Mesothelial cell of epicardium (in vitro differentiated cells): ENCODE measurements at regions not wholly inside any gene's neighbourhood (a gene's known extent, or its start where the extent isn't known, plus 50 kb on each side); places are given as distances from the start of the nearest gene placed in this dataset.

Experiments used
- DNase-seq, 2 experiments: peaks; one replicate each; pipeline ENCODE4 v3.0.0; 2021; ENCODE audit warnings: low spot score in 2 of 2; ENCODE audit not compliant: unreplicated experiment in 2 of 2
- H3K27ac Mint-ChIP-seq: 2 replicates; pipeline ENCODE4 v1.8.0; 2021; ENCODE audit warnings: mixed read lengths
- H3K27me3 Mint-ChIP-seq: 2 replicates; pipeline ENCODE4 v1.8.0; 2021; ENCODE audit warnings: low read depth, mixed read lengths
- H3K36me3 Mint-ChIP-seq: 2 replicates; pipeline ENCODE4 v1.8.0; 2021; ENCODE audit warnings: mixed read lengths
- H3K4me1 Mint-ChIP-seq: 2 replicates; pipeline ENCODE4 v1.8.0; 2021; ENCODE audit warnings: mixed read lengths
- H3K4me3 Mint-ChIP-seq: 2 replicates; pipeline ENCODE4 v1.8.0; 2021; ENCODE audit warnings: mild to moderate bottlenecking, moderate library complexity, mixed read lengths
- H3K9me3 Mint-ChIP-seq: 2 replicates; pipeline ENCODE4 v1.8.0; 2021; ENCODE audit warnings: mixed read lengths
- CTCF ChIP-seq: fragments of 200-600 bp; sonication (generic); IDR thresholded peaks from one replicate; pipeline ENCODE4 v1.5.0; 2021; ENCODE audit warnings: antibody characterized with exemption; ENCODE audit not compliant: unreplicated experiment

- Mint-ChIP-seq H3K27me3 (no peaks in the 10 kb centered on the region), H3K4me1 (no peaks in the 10 kb centered on the region), H3K4me3 (no peak overlapping the region), H3K36me3 (no peaks in the 10 kb centered on the region), H3K27ac (no peak overlapping the region), H3K9me3 (peaks cover 9% of the 10 kb centered on the region)
- DNase-seq: no peak
- TF ChIP-seq CTCF: no peak
These were observed 149.4 kb upstream of the KCND2 start for GRCh38 chr7:120123528-120123927.

- H3K4me1 Mint-ChIP-seq: no peaks in the 10 kb centered on the region
- peaks cover 25% of the 10 kb centered on the region for H3K9me3 Mint-ChIP-seq
- no peak overlapping the region for H3K27ac Mint-ChIP-seq
- no peaks in the 10 kb centered on the region for H3K36me3 Mint-ChIP-seq
- H3K27me3 Mint-ChIP-seq: no peaks in the 10 kb centered on the region
- no peak overlapping the region for H3K4me3 Mint-ChIP-seq
- no peak for DNase-seq
- TF ChIP-seq CTCF: no peak
These were observed 141.7 kb upstream of the KCND2 start for GRCh38 chr7:120131096-120131839.

GRCh38 chr7:120138497-120138896 is 134.5 kb upstream of the KCND2 start:
- no peak overlapping the region for H3K27ac Mint-ChIP-seq
- no peaks in the 10 kb centered on the region for H3K4me1 Mint-ChIP-seq
- no peak for DNase-seq
- TF ChIP-seq CTCF: no peak
- H3K27me3 Mint-ChIP-seq: no peaks in the 10 kb centered on the region
- peaks cover 10% of the 10 kb centered on the region for H3K9me3 Mint-ChIP-seq
- no peak overlapping the region for H3K4me3 Mint-ChIP-seq
- no peaks in the 10 kb centered on the region for H3K36me3 Mint-ChIP-seq

- no peak for TF ChIP-seq CTCF
These were observed 116.5 kb upstream of the KCND2 start for GRCh38 chr7:120156476-120156875.

GRCh38 chr7:120160166-120160565 is 112.8 kb upstream of the KCND2 start:
- H3K36me3 Mint-ChIP-seq: no peaks in the 10 kb centered on the region
- H3K27ac Mint-ChIP-seq: no peak overlapping the region
- no peak for DNase-seq
- no peaks in the 10 kb centered on the region for H3K27me3 Mint-ChIP-seq
- no peak overlapping the region for H3K4me3 Mint-ChIP-seq
- H3K4me1 Mint-ChIP-seq: no peaks in the 10 kb centered on the region
- H3K9me3 Mint-ChIP-seq: no peaks in the 10 kb centered on the region
- no peak for TF ChIP-seq CTCF

More at GRCh38 chr7:120156476-120156875, 116.5 kb upstream of the KCND2 start:
- Mint-ChIP-seq H3K4me1 (no peaks in the 10 kb centered on the region), H3K4me3 (no peak overlapping the region), H3K36me3 (no peaks in the 10 kb centered on the region), H3K27me3 (no peaks in the 10 kb centered on the region), H3K9me3 (peaks cover 2% of the 10 kb centered on the region), H3K27ac (no peak overlapping the region)
- DNase-seq: no peak

GRCh38 chr7:120163449-120163848 is 109.5 kb upstream of the KCND2 start:
- no peak overlapping the region for H3K4me3 Mint-ChIP-seq
- no peak for TF ChIP-seq CTCF
- peaks cover 3% of the 10 kb centered on the region for H3K9me3 Mint-ChIP-seq
- H3K27ac Mint-ChIP-seq: no peak overlapping the region
- DNase-seq: no peak
- H3K4me1 Mint-ChIP-seq: no peaks in the 10 kb centered on the region
- no peaks in the 10 kb centered on the region for H3K27me3 Mint-ChIP-seq
- H3K36me3 Mint-ChIP-seq: no peaks in the 10 kb centered on the region
